ENCODE measurements at regions not wholly inside any gene's neighbourhood (a gene's known extent, or its start where the extent isn't known, plus 50 kb on each side); places are given as distances from the start of the nearest gene placed in this dataset.

- H3K9me3 ChIP-seq (ENCODE audit: control extremely low read depth in 1 of 5, control insufficient read depth in 4 of 5, insufficient read depth in 2 of 5, low read depth in 1 of 5, low read length in 4 of 5), result no peaks in the 10 kb centered on the region
- H3K4me1 ChIP-seq (ENCODE audit: control extremely low read depth in 1 of 4, control insufficient read depth in 4 of 4, insufficient read depth in 4 of 4, low read length in 3 of 4), result peaks cover 0 to 1% (median 0%) of the 10 kb centered on the region in 4 experiments
- CTCF ChIA-PET, result no interaction called here
- H3K4me3 ChIP-seq (ENCODE audit: control insufficient read depth in 1 of 7, extremely low read depth in 1 of 7, insufficient read depth in 4 of 7, low read depth in 2 of 7, low read length in 6 of 7), result no peak overlapping the region
- no peak overlapping the region for H3K27ac ChIP-seq (ENCODE audit: insufficient read depth in 1 of 2, low read depth in 1 of 2, low read length in 2 of 2, poor library complexity in 1 of 2, severe bottlenecking in 2 of 2)
- POLR2A ChIA-PET, result no interaction called here
- no peak for DNase-seq
- no CpG with 5 or more reads among the region's 1 CpG for WGBS (ENCODE audit: insufficient coverage)
- no peaks in the 10 kb centered on the region for H3K36me3 ChIP-seq (ENCODE audit: control insufficient read depth in 4 of 4, insufficient read depth in 4 of 4, low read length in 3 of 4)
- H3K27me3 ChIP-seq (replicated peaks in 2 of 5; ENCODE audit: control insufficient read depth in 4 of 5, insufficient read depth in 5 of 5, low read length in 4 of 5), result no peaks in the 10 kb centered on the region
Measured at GRCh38 chr3:25289156-25289555, 138.9 kb upstream of the RARB start.

- no peaks in the 10 kb centered on the region for H3K36me3 ChIP-seq (ENCODE audit: control insufficient read depth in 4 of 4, insufficient read depth in 4 of 4, low read length in 3 of 4)
- CTCF ChIA-PET, result no interaction called here
- no peak overlapping the region for H3K27ac ChIP-seq (ENCODE audit: insufficient read depth in 1 of 2, low read depth in 1 of 2, low read length in 2 of 2, poor library complexity in 1 of 2, severe bottlenecking in 2 of 2)
- DNase-seq, result no peak
- H3K4me1 ChIP-seq (ENCODE audit: control extremely low read depth in 1 of 4, control insufficient read depth in 4 of 4, insufficient read depth in 4 of 4, low read length in 3 of 4), result peaks cover 0 to 6% (median 0%) of the 10 kb centered on the region in 4 experiments
- POLR2A ChIA-PET, result no interaction called here
- no peaks in the 10 kb centered on the region for H3K9me3 ChIP-seq (ENCODE audit: control extremely low read depth in 1 of 5, control insufficient read depth in 4 of 5, insufficient read depth in 2 of 5, low read depth in 1 of 5, low read length in 4 of 5)
- 100% methylated on average over 1 of the region's 2 CpGs for WGBS (ENCODE audit: insufficient coverage)
- H3K4me3 ChIP-seq (ENCODE audit: control insufficient read depth in 1 of 7, extremely low read depth in 1 of 7, insufficient read depth in 4 of 7, low read depth in 2 of 7, low read length in 6 of 7), result no peak overlapping the region
- no peaks in the 10 kb centered on the region for H3K27me3 ChIP-seq (replicated peaks in 2 of 5; ENCODE audit: control insufficient read depth in 4 of 5, insufficient read depth in 5 of 5, low read length in 4 of 5)
Measured at GRCh38 chr3:25289663-25290062, 138.4 kb upstream of the RARB start.

- POLR2A ChIA-PET, result no interaction called here
- H3K4me1 ChIP-seq (ENCODE audit: control extremely low read depth in 1 of 4, control insufficient read depth in 4 of 4, insufficient read depth in 4 of 4, low read length in 3 of 4), result peaks cover 0 to 6% (median 0%) of the 10 kb centered on the region in 4 experiments
- no peaks in the 10 kb centered on the region for H3K36me3 ChIP-seq (ENCODE audit: control insufficient read depth in 4 of 4, insufficient read depth in 4 of 4, low read length in 3 of 4)
- H3K9me3 ChIP-seq (ENCODE audit: control extremely low read depth in 1 of 5, control insufficient read depth in 4 of 5, insufficient read depth in 2 of 5, low read depth in 1 of 5, low read length in 4 of 5), result no peaks in the 10 kb centered on the region
- H3K27me3 ChIP-seq (replicated peaks in 2 of 5; ENCODE audit: control insufficient read depth in 4 of 5, insufficient read depth in 5 of 5, low read length in 4 of 5), result no peaks in the 10 kb centered on the region
- no peak overlapping the region for H3K4me3 ChIP-seq (ENCODE audit: control insufficient read depth in 1 of 7, extremely low read depth in 1 of 7, insufficient read depth in 4 of 7, low read depth in 2 of 7, low read length in 6 of 7)
- WGBS (ENCODE audit: insufficient coverage), result 0% methylated on average over 1 of the region's 2 CpGs
- no peak for DNase-seq
- no peak overlapping the region for H3K27ac ChIP-seq (ENCODE audit: insufficient read depth in 1 of 2, low read depth in 1 of 2, low read length in 2 of 2, poor library complexity in 1 of 2, severe bottlenecking in 2 of 2)
- CTCF ChIA-PET, result interaction anchor here (0.6 kb wide), 1 partner anchor 20 kb away, joined by 3 read pairs; no protein-coding TSS in a partner anchor
Measured at GRCh38 chr3:25291481-25291905, 136.6 kb upstream of the RARB start.

GRCh38 chr3:25292036-25292435 is 136.0 kb upstream of the RARB start:
- POLR2A ChIA-PET, result no interaction called here
- Histone ChIP-seq H3K27ac (ENCODE audit: insufficient read depth in 1 of 2, low read depth in 1 of 2, low read length in 2 of 2, poor library complexity in 1 of 2, severe bottlenecking in 2 of 2) (no peak overlapping the region), H3K27me3 (replicated peaks in 2 of 5; ENCODE audit: control insufficient read depth in 4 of 5, insufficient read depth in 5 of 5, low read length in 4 of 5) (no peaks in the 10 kb centered on the region), H3K9me3 (ENCODE audit: control extremely low read depth in 1 of 5, control insufficient read depth in 4 of 5, insufficient read depth in 2 of 5, low read depth in 1 of 5, low read length in 4 of 5) (no peaks in the 10 kb centered on the region), H3K4me1 (ENCODE audit: control extremely low read depth in 1 of 4, control insufficient read depth in 4 of 4, insufficient read depth in 4 of 4, low read length in 3 of 4) (peaks cover 0 to 6% (median 0%) of the 10 kb centered on the region in 4 experiments), H3K4me3 (ENCODE audit: control insufficient read depth in 1 of 7, extremely low read depth in 1 of 7, insufficient read depth in 4 of 7, low read depth in 2 of 7, low read length in 6 of 7) (no peak overlapping the region), H3K36me3 (ENCODE audit: control insufficient read depth in 4 of 4, insufficient read depth in 4 of 4, low read length in 3 of 4) (no peaks in the 10 kb centered on the region)
- whole genome bisulfite sequencing (ENCODE audit: insufficient coverage), result 95% methylated on average over 3 of the region's 3 CpGs
- no peak for DNase-seq
- CTCF ChIA-PET, result no interaction called here

- Histone ChIP-seq H3K9me3 (ENCODE audit: control extremely low read depth in 1 of 5, control insufficient read depth in 4 of 5, insufficient read depth in 2 of 5, low read depth in 1 of 5, low read length in 4 of 5) (no peaks in the 10 kb centered on the region), H3K36me3 (ENCODE audit: control insufficient read depth in 4 of 4, insufficient read depth in 4 of 4, low read length in 3 of 4) (no peaks in the 10 kb centered on the region), H3K4me1 (ENCODE audit: control extremely low read depth in 1 of 4, control insufficient read depth in 4 of 4, insufficient read depth in 4 of 4, low read length in 3 of 4) (peaks cover 0 to 6% (median 0%) of the 10 kb centered on the region in 4 experiments), H3K4me3 (ENCODE audit: control insufficient read depth in 1 of 7, extremely low read depth in 1 of 7, insufficient read depth in 4 of 7, low read depth in 2 of 7, low read length in 6 of 7) (no peak overlapping the region), H3K27me3 (replicated peaks in 2 of 5; ENCODE audit: control insufficient read depth in 4 of 5, insufficient read depth in 5 of 5, low read length in 4 of 5) (no peaks in the 10 kb centered on the region), H3K27ac (ENCODE audit: insufficient read depth in 1 of 2, low read depth in 1 of 2, low read length in 2 of 2, poor library complexity in 1 of 2, severe bottlenecking in 2 of 2) (no peak overlapping the region)
- CTCF ChIA-PET, result no interaction called here
- DNase-seq, result no peak
- 95% methylated on average over 6 of the region's 6 CpGs for WGBS (ENCODE audit: insufficient coverage)
- POLR2A ChIA-PET, result no interaction called here
Measured at GRCh38 chr3:25292595-25292994, 135.5 kb upstream of the RARB start.

GRCh38 chr3:25293736-25294135 is 134.3 kb upstream of the RARB start:
- no peak overlapping the region for H3K27ac ChIP-seq (ENCODE audit: insufficient read depth in 1 of 2, low read depth in 1 of 2, low read length in 2 of 2, poor library complexity in 1 of 2, severe bottlenecking in 2 of 2)
- no peaks in the 10 kb centered on the region for H3K9me3 ChIP-seq (ENCODE audit: control extremely low read depth in 1 of 5, control insufficient read depth in 4 of 5, insufficient read depth in 2 of 5, low read depth in 1 of 5, low read length in 4 of 5)
- ChIA-PET POLR2A (no interaction called here), CTCF (no interaction called here)
- H3K27me3 ChIP-seq (replicated peaks in 2 of 5; ENCODE audit: control insufficient read depth in 4 of 5, insufficient read depth in 5 of 5, low read length in 4 of 5), result no peaks in the 10 kb centered on the region
- no peak for DNase-seq
- 87% methylated on average over 4 of the region's 5 CpGs for WGBS (ENCODE audit: insufficient coverage)
- H3K4me3 ChIP-seq (ENCODE audit: control insufficient read depth in 1 of 7, extremely low read depth in 1 of 7, insufficient read depth in 4 of 7, low read depth in 2 of 7, low read length in 6 of 7), result no peak overlapping the region
- H3K36me3 ChIP-seq (ENCODE audit: control insufficient read depth in 4 of 4, insufficient read depth in 4 of 4, low read length in 3 of 4), result no peaks in the 10 kb centered on the region
- H3K4me1 ChIP-seq (ENCODE audit: control extremely low read depth in 1 of 4, control insufficient read depth in 4 of 4, insufficient read depth in 4 of 4, low read length in 3 of 4), result peaks cover 0 to 6% (median 0%) of the 10 kb centered on the region in 4 experiments

- CTCF ChIA-PET, result no interaction called here
- WGBS (ENCODE audit: insufficient coverage), result 33% methylated on average over 1 of the region's 6 CpGs
Measured at GRCh38 chr3:25294169-25294805, 133.8 kb upstream of the RARB start.

More at GRCh38 chr3:25294169-25294805, 133.8 kb upstream of the RARB start:
- Histone ChIP-seq H3K27ac (ENCODE audit: insufficient read depth in 1 of 2, low read depth in 1 of 2, low read length in 2 of 2, poor library complexity in 1 of 2, severe bottlenecking in 2 of 2) (no peak overlapping the region), H3K27me3 (replicated peaks in 2 of 5; ENCODE audit: control insufficient read depth in 4 of 5, insufficient read depth in 5 of 5, low read length in 4 of 5) (no peaks in the 10 kb centered on the region), H3K4me1 (ENCODE audit: control extremely low read depth in 1 of 4, control insufficient read depth in 4 of 4, insufficient read depth in 4 of 4, low read length in 3 of 4) (peaks cover 0 to 6% (median 0%) of the 10 kb centered on the region in 4 experiments), H3K9me3 (ENCODE audit: control extremely low read depth in 1 of 5, control insufficient read depth in 4 of 5, insufficient read depth in 2 of 5, low read depth in 1 of 5, low read length in 4 of 5) (no peaks in the 10 kb centered on the region), H3K36me3 (ENCODE audit: control insufficient read depth in 4 of 4, insufficient read depth in 4 of 4, low read length in 3 of 4) (no peaks in the 10 kb centered on the region), H3K4me3 (ENCODE audit: control insufficient read depth in 1 of 7, extremely low read depth in 1 of 7, insufficient read depth in 4 of 7, low read depth in 2 of 7, low read length in 6 of 7) (no peak overlapping the region)
- POLR2A ChIA-PET, result no interaction called here
- DNase-seq, result no peak
